Duodenal mucosa (tissue), 2 donors: ENCODE measurements at regions not wholly inside any gene's neighbourhood (a gene's known extent, or its start where the extent isn't known, plus 50 kb on each side); places are given as distances from the start of the nearest gene placed in this dataset.

Experiments
- H3K27ac ChIP-seq: one replicate; pipeline ENCODE4 v1.7.0; 2013; ENCODE audit warnings: low read depth, low read length
- H3K27me3 ChIP-seq, 2 donors: one replicate each; pipeline ENCODE4 v1.7.0; 2013; ENCODE audit warnings: low read length in 2 of 2, control low read depth in 1 of 2; ENCODE audit not compliant: insufficient read depth in 2 of 2, control insufficient read depth in 1 of 2
- H3K36me3 ChIP-seq, 2 donors: one replicate each; pipeline ENCODE4 v1.7.0; 2013; ENCODE audit warnings: low read length in 2 of 2, control low read depth in 1 of 2; ENCODE audit not compliant: insufficient read depth in 2 of 2, control insufficient read depth in 1 of 2
- H3K4me1 ChIP-seq, 2 donors: one replicate each; pipeline ENCODE4 v1.7.0; 2013; ENCODE audit warnings: low read length in 2 of 2, control low read depth in 1 of 2; ENCODE audit not compliant: insufficient read depth in 2 of 2, control insufficient read depth in 1 of 2
- H3K4me3 ChIP-seq, 2 donors: one replicate each; pipeline ENCODE4 v1.7.0; 2013; ENCODE audit warnings: low read length in 2 of 2, low read depth in 1 of 2
- H3K9ac ChIP-seq, 2 donors: one replicate each; pipeline ENCODE4 v1.7.0; 2013; ENCODE audit warnings: low read length in 2 of 2, low read depth in 1 of 2
- H3K9me3 ChIP-seq, 2 donors: one replicate each; pipeline ENCODE4 v1.7.0; 2013; ENCODE audit warnings: low read length in 2 of 2, control low read depth in 1 of 2; ENCODE audit not compliant: control insufficient read depth in 1 of 2

DNA sequence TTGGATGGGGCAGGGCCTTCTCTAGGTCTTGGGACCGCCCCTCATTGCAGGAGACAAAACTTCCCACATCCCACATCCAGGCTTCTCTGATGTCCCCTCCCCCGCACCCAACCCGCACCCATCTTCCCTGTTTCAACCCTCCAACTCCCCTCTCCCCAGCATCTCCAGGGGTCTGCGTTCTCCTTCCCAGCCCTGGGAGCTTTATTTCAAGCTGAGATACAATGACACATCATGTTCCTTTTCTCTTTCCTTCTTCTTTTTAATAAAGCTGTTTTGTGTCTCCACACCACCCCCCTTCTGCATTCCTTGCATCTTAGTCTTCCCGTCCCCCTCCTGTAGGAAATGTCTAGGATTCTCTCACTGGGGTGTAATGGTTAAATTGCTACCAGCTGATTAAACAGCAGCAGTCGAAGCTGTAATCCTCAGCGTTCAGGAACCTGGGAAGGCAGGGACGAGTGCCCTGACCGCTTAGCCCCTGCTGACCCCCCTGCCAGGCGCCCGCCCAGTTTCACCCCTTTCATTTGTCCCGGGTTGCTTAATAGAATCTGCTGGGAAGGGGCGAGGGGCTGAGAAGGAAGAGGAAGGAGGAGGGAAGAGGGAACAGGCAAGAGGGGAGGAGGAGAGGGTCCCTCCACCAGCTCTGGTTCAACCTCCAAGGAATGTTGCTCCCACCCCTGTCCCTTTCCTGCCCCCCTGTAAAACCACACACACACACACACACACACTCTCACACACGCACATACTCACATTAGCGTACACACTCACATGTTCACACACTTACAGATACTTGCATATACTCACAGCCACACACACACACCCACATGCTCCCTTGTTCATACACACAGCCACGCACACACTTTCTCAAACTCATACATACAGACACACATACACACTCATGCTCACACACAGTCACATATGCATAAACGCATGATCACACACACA is 104.5 kb upstream of the MED13L start:
- Histone ChIP-seq H3K27ac (no peak overlapping the region), H3K4me3 (no peak overlapping the region), H3K27me3 (no peaks in the 10 kb centered on the region), H3K36me3 (no peaks in the 10 kb centered on the region), H3K9me3 (no peaks in the 10 kb centered on the region), H3K9ac (no peak overlapping the region), H3K4me1 (peaks cover 6 to 7% of the 10 kb centered on the region in 2 donors)

- H3K9me3 ChIP-seq: no peaks in the 10 kb centered on the region
- H3K4me3 ChIP-seq: no peak overlapping the region
- no peaks in the 10 kb centered on the region for H3K36me3 ChIP-seq
- H3K9ac ChIP-seq: no peak overlapping the region
- no peak overlapping the region for H3K27ac ChIP-seq
- no peaks in the 10 kb centered on the region for H3K27me3 ChIP-seq
- peaks cover 6 to 7% of the 10 kb centered on the region in 2 donors for H3K4me1 ChIP-seq
These were observed 105.4 kb upstream of the MED13L start for GRCh38 chr12:116382686-116383530.

DNA sequence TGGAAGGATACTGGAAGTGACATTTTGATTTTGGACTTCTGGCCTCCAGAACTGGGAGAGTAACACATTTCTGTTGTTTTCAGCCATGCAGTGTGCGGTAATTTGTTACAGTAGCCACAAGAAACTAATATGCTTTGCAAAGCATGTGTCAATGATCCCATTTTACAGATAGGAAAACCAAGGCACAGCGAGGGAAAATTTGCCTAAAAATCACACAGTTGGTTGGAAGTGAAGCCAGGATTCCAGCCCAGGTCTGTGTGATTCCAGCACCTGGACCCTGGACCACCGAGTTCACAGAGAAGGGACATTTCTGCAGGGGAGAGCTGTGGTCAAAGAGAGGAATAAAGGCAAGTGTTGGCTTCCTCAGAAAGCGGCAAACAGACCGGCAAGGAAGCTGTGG is 106.7 kb upstream of the MED13L start:
- H3K27me3 ChIP-seq: no peaks in the 10 kb centered on the region
- no peak overlapping the region for H3K4me3 ChIP-seq
- H3K9ac ChIP-seq: no peak overlapping the region
- H3K9me3 ChIP-seq: no peaks in the 10 kb centered on the region
- no peaks in the 10 kb centered on the region for H3K36me3 ChIP-seq
- peaks cover 6 to 7% of the 10 kb centered on the region in 2 donors for H3K4me1 ChIP-seq
- no peak overlapping the region for H3K27ac ChIP-seq

GRCh38 chr12:116384691-116385485 is 107.4 kb upstream of the MED13L start:
- Histone ChIP-seq H3K27ac (no peak overlapping the region), H3K27me3 (no peaks in the 10 kb centered on the region)

DNA sequence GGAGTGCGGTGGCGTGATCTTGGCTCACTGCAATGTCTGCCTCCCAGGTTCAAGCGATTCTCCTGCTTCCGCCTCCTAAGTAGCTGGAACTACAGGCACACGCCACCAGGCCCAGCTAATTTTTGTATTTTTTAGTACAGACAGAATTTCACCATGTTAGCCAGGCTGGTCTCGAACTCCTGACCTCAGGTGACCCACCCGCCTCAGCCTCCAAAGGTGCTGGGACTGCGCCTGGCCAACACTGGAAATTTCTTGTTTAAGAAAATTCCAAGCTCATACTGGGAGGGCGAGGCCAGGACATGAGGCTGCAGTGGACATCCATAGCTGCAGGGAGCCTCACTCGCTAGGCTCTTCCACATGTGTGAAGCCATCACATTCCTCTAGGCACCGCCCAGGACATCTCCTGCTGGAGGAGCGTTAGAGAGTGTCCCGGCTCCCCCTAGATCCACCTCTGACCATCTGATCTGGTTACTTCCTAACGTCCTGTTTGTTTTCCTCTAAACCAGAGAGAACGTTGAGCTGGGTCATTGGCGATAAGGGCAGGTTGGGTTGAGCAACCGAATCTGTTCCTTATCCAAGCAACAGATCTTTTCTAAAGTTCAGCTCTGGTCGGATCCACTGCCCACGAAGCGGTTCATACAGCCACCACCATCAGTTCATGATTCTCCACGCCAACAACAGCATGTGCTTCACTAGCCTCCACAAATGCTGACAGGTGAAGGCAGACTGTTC is 108.2 kb upstream of the MED13L start:
- H3K9ac ChIP-seq: no peak overlapping the region
- no peaks in the 10 kb centered on the region for H3K36me3 ChIP-seq
- no peak overlapping the region for H3K27ac ChIP-seq
- H3K4me1 ChIP-seq: peaks cover 6 to 7% of the 10 kb centered on the region in 2 donors
- H3K9me3 ChIP-seq: no peaks in the 10 kb centered on the region
- no peak overlapping the region for H3K4me3 ChIP-seq
- no peaks in the 10 kb centered on the region for H3K27me3 ChIP-seq

More at GRCh38 chr12:116384691-116385485, 107.4 kb upstream of the MED13L start:
- Histone ChIP-seq H3K36me3 (no peaks in the 10 kb centered on the region), H3K4me1 (peaks cover 6 to 7% of the 10 kb centered on the region in 2 donors), H3K9me3 (no peaks in the 10 kb centered on the region), H3K4me3 (no peak overlapping the region), H3K9ac (no peak overlapping the region)

DNA sequence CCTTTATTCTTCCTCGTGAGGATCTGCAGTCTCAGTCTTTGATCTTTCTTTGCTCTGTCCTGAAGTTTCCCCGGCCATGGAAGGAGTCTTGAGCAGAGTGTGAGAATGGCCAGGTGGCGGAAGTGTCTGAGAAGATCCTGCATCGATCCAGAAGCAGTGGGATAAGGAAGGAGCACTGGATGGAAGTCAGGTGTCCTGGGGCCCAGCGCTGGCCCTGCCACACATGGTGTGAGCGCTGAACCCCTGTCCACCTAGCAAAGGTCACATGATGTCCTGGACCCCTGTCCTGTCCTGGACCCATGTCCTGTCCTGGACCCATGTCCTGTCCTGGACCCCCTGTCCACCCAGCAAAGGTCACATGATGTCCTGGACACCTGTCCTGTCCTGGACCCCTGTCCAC is 111.8 kb upstream of the MED13L start:
- Histone ChIP-seq H3K36me3 (no peaks in the 10 kb centered on the region), H3K27me3 (no peaks in the 10 kb centered on the region), H3K4me3 (no peak overlapping the region), H3K4me1 (peaks cover 5 to 6% of the 10 kb centered on the region in 2 donors), H3K9ac (no peak overlapping the region), H3K27ac (no peak overlapping the region), H3K9me3 (no peaks in the 10 kb centered on the region)

- H3K4me1 ChIP-seq: no peaks in the 10 kb centered on the region
- no peak overlapping the region for H3K27ac ChIP-seq
These were observed 112.5 kb upstream of the MED13L start for GRCh38 chr12:116389990-116390389.

DNA sequence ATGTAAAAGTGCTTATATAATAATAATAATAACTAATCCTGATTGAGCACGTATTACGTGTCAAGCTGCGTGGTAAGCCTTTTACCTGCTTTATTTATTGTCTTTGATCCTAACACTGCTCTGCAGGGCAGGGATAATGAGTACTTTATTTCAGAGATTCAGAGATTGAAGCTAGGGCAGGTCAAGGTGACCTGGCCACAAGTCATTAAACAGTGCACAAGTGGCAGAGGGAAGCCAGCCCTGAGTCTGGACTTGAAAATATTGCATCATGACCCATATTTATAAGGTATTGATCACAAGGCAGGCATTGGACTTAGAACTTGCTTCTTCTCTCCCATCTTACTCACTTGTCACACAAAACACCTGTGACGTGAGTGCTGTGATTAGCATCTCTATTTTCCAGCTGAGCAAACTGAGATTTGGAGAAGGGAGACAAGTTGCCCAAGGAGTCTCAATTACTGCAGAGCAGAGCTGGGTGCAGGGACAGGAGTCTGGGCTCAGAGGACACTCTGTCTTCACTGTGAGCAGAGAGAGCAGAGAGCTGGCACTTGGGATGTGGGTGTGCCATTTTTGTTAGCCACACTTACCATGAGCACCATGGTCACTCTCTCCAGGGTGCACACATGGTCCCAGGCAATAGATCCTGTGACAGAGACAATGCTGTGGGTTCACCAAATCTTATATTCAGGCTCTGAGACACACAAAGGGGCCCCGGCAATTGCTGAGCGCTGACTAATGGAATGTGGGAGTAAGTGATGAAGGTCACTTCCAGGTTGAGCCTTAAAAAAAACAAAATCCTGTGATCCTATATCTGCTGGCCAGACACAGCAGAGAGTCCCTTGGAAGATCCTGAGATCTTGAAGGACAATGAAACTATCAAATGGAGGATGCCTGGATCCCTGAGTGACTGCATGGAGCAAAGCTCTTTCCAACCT is 113.2 kb upstream of the MED13L start:
- H3K4me1 ChIP-seq: no peaks in the 10 kb centered on the region
- no peaks in the 10 kb centered on the region for H3K27me3 ChIP-seq
- H3K27ac ChIP-seq: no peak overlapping the region
- no peak overlapping the region for H3K4me3 ChIP-seq
- H3K36me3 ChIP-seq: no peaks in the 10 kb centered on the region
- no peak overlapping the region for H3K9ac ChIP-seq
- H3K9me3 ChIP-seq: no peaks in the 10 kb centered on the region

More at GRCh38 chr12:116389990-116390389, 112.5 kb upstream of the MED13L start:
- no peak overlapping the region for H3K9ac ChIP-seq
- no peak overlapping the region for H3K4me3 ChIP-seq
- no peaks in the 10 kb centered on the region for H3K36me3 ChIP-seq
- no peaks in the 10 kb centered on the region for H3K27me3 ChIP-seq
- no peaks in the 10 kb centered on the region for H3K9me3 ChIP-seq
